ENCODE measurements at regions not wholly inside any gene's neighbourhood (a gene's known extent, or its start where the extent isn't known, plus 50 kb on each side); places are given as distances from the start of the nearest gene placed in this dataset.

DNA sequence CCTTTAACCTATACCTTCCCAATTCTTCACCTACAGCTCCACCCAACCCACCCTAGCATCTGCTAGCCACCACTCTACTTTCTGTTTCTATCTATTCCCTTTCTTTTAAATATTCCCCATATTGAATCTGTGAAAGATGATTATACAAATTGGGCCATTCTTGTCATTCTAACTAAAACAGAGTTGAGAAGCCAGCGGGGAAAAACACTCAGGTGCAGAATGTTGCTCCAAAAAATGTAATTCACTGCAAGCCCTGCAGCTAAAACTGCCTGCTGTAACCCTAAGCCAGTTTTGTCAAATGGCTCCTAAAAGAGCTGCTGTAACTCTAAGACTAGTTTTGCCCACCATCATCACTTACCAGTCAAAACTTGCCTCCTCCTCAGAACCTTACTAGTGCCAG, 1468.6 kb upstream of the MIR17HG start:
- TF ChIP-seq, protein P1, sequence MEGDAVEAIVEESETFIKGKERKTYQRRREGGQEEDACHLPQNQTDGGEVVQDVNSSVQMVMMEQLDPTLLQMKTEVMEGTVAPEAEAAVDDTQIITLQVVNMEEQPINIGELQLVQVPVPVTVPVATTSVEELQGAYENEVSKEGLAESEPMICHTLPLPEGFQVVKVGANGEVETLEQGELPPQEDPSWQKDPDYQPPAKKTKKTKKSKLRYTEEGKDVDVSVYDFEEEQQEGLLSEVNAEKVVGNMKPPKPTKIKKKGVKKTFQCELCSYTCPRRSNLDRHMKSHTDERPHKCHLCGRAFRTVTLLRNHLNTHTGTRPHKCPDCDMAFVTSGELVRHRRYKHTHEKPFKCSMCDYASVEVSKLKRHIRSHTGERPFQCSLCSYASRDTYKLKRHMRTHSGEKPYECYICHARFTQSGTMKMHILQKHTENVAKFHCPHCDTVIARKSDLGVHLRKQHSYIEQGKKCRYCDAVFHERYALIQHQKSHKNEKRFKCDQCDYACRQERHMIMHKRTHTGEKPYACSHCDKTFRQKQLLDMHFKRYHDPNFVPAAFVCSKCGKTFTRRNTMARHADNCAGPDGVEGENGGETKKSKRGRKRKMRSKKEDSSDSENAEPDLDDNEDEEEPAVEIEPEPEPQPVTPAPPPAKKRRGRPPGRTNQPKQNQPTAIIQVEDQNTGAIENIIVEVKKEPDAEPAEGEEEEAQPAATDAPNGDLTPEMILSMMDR (tag by site-specific recombination; IDR thresholded peaks at IDR 0.05) = no peak
- TF ChIP-seq ZIC2 (tag by site-specific recombination; IDR thresholded peaks at IDR 0.05) (no peak), ZNF146 (tag by site-specific recombination; IDR thresholded peaks at IDR 0.05) (no peak), KLF8 (tag by site-specific recombination; IDR thresholded peaks at IDR 0.05) (no peak), ZNF121 (tag by site-specific recombination; IDR thresholded peaks at IDR 0.05) (no peak), ZBTB20 (tag by site-specific recombination; IDR thresholded peaks at IDR 0.05) (no peak), ZNF302 (tag by site-specific recombination; IDR thresholded peaks at IDR 0.05; ENCODE audit: low read depth) (no peak)
- TF ChIP-seq, protein P2, sequence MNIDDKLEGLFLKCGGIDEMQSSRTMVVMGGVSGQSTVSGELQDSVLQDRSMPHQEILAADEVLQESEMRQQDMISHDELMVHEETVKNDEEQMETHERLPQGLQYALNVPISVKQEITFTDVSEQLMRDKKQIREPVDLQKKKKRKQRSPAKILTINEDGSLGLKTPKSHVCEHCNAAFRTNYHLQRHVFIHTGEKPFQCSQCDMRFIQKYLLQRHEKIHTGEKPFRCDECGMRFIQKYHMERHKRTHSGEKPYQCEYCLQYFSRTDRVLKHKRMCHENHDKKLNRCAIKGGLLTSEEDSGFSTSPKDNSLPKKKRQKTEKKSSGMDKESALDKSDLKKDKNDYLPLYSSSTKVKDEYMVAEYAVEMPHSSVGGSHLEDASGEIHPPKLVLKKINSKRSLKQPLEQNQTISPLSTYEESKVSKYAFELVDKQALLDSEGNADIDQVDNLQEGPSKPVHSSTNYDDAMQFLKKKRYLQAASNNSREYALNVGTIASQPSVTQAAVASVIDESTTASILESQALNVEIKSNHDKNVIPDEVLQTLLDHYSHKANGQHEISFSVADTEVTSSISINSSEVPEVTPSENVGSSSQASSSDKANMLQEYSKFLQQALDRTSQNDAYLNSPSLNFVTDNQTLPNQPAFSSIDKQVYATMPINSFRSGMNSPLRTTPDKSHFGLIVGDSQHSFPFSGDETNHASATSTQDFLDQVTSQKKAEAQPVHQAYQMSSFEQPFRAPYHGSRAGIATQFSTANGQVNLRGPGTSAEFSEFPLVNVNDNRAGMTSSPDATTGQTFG (tag by site-specific recombination; IDR thresholded peaks at IDR 0.05; ENCODE audit: borderline replicate concordance) = no peak

Measured in HEK293 (cell line).